DLD1 (cell line): ENCODE measurements at regions not wholly inside any gene's neighbourhood (a gene's known extent, or its start where the extent isn't known, plus 50 kb on each side); places are given as distances from the start of the nearest gene placed in this dataset.
"Not testable (repeated sequence)": the region's sequence is repeated elsewhere in the genome, so short reads cannot be mapped to it uniquely, and the experiment has no call there.

Source experiments
- in situ Hi-C: cut with HindIII; loops from 2 replicates; pipeline ENCODE4 v1.10.0; 2017; ENCODE audit warnings: low sequenced_read_pairs

GRCh38 chr2:150063931-150064548 is 423.4 kb downstream of the RND3 start:
- in situ Hi-C loops: no loop called here

GRCh38 chr2:150063432-150063889 is 424.0 kb downstream of the RND3 start:
- in situ Hi-C loops: no loop called here

GRCh38 chr2:150062416-150062815 is 425.1 kb downstream of the RND3 start:
- in situ Hi-C loops: no loop called here

DNA sequence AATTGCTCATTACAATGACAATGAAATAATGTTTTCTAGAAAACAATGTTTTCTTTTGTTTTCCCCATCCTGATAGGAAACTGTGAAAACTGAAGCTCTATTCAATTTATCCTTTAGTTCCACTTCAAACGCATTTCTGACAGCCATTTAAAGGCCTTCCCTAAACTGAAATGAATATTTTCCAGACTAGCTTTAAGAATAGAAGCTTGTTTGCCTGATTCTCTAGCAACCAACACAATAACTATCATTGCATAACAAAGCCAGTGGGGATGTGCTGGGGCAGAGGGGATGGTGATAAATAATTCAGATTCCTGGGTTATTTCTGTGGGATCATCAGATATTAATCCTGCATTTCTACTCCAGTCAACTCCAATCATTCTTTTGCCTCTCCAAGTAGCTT is 427.1 kb downstream of the RND3 start:
- in situ Hi-C loops: no loop called here

DNA sequence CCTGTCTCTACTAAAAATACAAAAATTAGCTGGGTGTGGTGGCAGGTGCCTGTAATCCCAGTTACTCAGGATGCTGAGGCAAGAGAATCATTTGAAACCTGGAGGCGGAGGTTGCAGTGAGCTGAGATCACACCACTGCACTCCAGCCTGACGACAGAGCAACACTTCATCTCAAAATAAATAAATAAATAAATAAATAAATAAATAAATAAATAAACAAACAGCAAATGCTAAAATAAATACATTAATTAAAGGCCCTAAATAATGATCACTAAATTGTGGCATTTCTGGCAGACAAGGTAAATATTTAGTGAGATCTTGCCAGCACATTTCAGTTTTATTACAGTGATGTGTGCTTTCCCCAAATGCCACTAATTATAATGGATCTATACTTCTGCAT is 427.8 kb downstream of the RND3 start:
- in situ Hi-C loops: not testable (repeated sequence)

DNA sequence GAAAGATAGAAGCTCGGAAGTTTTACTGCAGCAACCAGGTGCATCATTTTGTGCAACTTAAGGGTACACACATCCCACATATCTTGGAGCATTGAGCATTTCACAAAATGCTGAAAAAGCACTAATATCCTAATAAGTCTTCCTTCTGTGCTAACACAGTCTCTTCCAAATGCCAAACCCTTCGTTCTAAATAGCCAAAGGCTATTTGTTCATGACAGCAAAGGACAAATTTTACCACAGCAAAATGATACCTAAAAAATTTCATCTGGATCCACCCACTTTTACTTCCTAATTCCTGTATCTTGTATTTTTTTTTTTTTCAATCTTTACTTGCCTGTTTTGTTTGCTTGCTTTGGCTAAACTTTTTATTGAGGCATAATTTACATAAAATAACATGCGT is 435.0 kb downstream of the RND3 start:
- in situ Hi-C loops: no loop called here

DNA sequence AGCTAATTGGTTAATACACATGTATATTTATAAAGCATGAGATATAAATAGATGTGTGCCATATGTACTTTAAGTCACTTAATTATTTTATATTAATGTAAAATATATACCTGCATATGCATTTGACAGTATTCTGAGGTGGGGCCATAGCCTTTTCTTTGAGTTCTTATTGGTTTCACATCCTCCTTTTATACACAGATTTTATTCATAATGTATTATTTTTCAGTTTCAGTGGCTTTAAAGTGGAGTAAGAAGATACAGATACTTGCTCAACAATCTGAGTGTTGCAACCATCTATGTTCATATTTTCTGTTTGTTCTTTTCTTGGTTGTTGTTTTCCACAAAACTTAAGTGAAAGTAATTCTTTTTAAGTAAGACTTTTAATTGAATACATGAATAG is 436.5 kb downstream of the RND3 start:
- in situ Hi-C loops: no loop called here

DNA sequence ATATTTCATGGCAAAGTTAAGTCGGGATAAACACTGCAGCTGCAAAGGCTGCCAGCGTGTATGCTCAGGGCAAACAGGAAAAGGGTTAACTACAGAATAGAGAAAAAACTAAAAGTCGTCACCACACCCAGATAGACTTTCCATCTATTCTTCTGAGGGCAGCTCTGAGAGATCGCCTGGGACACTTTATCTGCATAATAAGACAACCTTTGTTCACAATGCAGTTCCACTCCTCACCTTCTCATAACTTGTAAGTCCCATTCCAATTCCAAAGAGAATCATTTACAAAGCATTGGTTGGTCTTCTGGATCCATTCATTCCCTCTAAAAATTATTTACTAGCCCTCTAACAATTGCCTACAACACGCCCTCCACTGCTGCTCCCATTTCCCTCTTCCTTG is 437.4 kb downstream of the RND3 start:
- in situ Hi-C loops: no loop called here

DNA sequence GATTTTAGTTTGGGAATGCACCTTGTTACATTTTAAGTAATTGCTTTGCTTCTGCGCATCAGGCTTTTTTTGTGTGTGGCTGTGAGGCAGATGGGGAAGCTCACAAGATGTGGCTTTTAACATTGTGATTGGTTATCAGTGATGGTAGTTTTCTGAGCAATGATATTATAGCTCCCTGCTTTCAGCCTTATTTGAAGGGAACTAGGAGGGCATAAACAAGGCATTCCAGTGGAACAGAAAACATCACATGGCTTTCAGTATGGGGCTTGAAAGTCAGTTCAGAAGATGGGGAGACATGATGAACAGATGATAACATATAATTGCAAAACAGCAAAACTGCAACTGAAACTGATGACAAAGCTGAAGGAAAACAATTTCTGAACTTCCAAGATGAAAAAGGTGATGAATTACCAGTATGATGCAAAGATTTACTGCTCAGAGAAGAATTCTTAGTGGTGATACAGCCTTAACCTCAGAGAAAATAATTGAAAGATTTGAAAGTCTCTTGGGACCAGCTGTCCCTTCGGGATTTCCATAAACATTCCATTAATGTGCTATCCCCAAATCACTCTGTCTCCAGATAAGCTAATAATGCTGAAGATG is 439.7 kb downstream of the RND3 start:
- in situ Hi-C loops: no loop called here

- in situ Hi-C loops: no loop called here
Measured at GRCh38 chr2:150046810-150047209, 440.7 kb downstream of the RND3 start.

DNA sequence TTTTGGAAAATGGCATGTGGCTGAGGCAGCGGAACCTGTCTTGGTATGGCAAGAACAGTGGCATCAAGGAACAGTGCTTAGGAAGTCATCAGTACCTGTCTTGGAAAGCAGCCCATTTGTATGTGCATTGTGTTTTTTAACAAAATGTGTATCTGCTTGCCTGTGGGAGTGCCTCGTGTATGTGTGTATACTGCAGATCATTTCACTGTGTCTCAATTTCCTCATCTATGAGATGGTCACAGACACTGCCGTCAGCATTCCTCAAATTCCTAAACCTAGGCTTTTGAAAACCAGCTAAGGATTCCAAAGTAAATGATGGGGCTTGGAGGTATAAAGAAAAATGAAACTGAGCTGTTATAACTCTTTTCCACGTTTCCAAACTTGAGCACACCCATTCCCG is 441.3 kb downstream of the RND3 start:
- in situ Hi-C loops: no loop called here

DNA sequence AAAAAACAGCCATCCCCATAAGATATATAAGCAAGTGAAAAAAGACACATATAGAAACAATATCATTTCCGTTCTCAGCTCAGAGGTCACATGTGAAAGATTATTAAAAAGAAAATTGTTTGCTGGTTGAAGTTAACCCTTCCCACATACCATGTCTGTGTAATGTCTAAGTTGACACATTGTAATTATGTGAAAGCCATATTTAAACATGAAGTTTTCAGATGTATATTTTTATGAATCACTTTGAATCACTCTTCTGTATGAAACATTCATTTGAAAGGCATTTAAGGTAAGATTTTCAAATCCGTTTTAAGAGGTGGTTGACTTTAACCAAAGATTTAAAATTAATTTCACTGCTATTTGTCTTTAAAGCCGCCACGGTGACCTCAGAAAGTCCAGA is 441.9 kb downstream of the RND3 start:
- in situ Hi-C loops: no loop called here

DNA sequence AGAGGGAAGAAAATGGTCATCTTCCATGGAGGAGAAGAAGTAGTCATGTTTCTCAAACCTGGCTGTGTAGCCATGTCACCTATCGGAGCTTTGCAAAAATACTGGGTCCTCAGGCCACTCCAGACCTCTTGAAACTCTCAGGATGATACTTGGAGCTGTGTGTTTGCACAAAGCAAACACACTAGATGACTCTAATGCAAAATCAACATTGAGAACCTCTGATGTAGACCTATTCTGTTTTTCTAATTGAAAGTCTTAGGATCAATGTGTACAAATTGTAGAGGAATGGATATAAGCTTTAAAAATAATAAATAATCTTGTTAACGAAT is 444.3 kb downstream of the RND3 start:
- in situ Hi-C loops: no loop called here

- in situ Hi-C loops: no loop called here
Measured at GRCh38 chr2:150042500-150043171, 444.8 kb downstream of the RND3 start.

DNA sequence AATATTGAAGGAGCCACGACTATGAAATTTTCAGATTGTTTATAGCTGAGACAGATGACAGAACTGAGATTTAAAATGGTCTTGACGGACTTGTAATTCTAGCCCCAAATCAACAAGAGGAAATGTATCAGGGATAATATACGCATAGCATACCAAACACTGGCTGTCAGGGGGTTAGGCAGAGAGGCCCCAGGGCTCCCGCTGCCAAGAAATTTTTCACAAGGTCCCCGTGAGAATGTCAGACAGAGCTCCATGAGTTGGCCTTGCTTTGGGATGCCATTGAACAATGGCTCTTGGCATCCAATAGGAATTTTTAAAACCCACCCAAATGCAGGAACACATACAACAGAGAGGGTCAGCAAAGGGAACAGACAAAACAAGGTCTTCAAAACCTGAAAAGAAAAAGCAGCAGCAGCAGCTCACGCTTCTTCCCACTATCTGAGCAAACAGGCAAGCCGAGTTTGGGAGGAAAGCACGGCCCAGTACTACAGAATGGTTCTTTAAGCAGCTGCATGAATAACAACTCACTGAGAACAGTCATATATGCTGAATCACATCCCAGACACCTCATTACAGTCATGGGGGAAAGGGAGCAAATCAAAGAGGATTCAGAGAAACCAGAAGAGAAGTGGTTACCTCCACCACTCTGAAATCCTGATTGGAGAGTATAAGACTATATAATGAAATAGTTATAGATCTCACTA is 445.6 kb downstream of the RND3 start:
- in situ Hi-C loops: no loop called here

DNA sequence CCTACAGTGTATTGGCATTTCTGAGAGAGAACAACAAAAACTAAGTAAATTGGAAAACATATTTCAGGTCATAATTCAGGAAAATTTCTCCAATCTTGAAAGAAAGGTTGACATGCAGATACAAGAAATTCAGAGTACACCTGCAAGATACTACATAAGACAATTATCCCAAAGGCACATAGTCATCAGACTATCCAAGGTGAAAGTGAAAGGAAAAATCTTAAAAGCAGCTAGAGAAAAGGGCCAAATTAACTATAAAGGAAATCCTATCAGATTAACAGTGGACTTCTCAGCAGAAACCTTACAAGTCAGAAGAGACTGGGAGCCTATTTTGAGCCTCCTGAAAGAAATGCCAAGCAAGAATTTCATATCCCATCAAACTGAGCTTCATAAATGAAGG is 449.0 kb upstream of the MMADHC start:
- in situ Hi-C loops: no loop called here

DNA sequence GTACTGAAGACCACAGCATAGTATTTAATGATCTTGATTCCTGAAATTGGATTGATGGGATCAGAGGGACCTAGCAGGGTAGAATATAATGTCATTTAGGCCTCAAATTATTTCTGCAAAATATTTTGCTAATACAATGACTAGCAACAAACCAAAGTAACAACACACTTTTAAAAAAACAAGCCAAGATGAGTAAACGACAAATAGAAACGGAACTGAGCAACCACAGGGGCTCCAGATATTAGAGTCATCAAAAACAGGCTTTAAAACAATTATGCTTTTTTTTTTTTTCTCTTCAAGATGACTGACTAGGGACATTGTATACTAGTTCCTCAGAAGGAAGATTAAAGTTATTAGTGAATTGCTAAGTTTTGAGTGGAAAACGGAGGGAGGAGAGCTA is 447.1 kb upstream of the MMADHC start:
- in situ Hi-C loops: no loop called here

- in situ Hi-C loops: no loop called here
Measured at GRCh38 chr2:150030436-150031190, 443.0 kb upstream of the MMADHC start.

DNA sequence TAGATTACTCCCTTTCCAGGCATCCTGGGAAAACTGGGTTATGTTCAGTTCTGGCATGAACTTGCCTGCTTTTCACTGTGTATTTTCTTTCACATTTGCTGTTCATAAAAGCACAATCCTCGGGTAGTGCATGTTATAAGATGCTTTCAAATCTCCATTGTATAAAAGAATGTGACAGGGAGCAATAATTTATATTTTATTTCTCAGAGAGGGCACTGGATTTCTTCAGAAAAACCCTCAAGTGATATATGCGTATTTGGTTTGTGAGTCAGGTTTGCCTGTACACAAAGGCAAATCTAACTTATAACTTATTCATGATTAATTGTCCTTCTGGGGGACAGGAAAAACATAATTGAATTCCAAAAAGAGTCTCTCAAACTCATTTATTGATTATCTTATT is 440.7 kb upstream of the MMADHC start:
- in situ Hi-C loops: no loop called here

DNA sequence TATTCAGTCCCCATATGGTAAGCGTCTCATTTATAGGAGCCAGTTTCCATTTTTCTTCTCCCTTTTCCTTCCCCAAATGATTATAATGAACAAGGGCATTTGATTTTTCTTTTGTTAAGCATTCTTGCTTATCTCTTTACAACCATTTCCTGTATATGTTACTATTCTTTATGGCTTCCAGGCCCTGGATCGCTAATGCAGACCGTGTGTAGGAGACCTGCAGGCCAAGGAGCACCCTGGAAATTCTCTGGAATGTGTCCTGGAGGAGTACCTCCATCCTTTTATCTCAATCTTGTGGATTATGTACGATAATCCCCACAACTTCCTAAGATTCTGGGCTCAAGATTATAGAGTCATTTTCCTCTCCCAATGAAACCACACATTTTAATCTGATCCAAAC is 439.6 kb upstream of the MMADHC start:
- in situ Hi-C loops: no loop called here

DNA sequence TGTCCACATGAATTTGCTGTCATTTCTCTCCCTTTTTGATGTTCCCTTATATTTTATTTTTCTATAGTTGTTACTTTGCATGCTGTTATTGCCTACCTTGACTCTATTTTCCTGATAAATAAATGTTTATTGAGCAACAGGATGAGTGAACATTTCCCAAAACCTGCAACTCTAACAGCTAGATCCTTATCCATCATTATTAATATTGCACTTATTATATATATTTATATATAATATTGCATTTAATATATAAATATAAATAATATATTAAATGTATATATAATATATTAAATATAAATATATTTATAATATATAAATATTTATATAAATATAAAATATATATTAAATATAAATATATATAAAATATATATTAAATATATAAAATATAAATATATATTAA is 436.1 kb upstream of the MMADHC start:
- in situ Hi-C loops: no loop called here
